ENCODE measurements at regions not wholly inside any gene's neighbourhood (a gene's known extent, or its start where the extent isn't known, plus 50 kb on each side); places are given as distances from the start of the nearest gene placed in this dataset.
"Not testable (repeated sequence)": the region's sequence is repeated elsewhere in the genome, so short reads cannot be mapped to it uniquely, and the experiment has no call there.

- no peak for FAIRE-seq
Observed at GRCh38 chrY:12459965-12460364, 241.1 kb upstream of the USP9Y start.

DNA sequence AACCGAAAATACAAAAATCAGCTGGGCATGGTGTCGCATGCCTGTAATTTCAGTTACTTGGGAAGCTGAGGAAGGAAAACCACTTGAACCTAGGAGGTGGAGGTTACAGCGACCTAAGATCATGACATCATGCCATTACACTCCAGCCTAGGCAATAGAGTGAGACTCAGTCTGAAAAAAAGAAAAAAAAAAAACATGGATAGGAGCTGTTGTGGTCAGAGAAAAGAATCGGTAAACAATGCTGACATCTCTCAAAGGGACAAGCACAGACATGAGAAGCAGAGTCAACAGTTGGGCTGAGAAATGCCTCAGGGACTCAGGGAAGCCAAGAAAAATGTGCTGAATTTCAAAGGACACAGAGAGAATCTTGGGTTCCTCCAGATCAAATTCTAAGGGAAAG lies 236.9 kb upstream of the USP9Y start:
- FAIRE-seq = no peak

DNA sequence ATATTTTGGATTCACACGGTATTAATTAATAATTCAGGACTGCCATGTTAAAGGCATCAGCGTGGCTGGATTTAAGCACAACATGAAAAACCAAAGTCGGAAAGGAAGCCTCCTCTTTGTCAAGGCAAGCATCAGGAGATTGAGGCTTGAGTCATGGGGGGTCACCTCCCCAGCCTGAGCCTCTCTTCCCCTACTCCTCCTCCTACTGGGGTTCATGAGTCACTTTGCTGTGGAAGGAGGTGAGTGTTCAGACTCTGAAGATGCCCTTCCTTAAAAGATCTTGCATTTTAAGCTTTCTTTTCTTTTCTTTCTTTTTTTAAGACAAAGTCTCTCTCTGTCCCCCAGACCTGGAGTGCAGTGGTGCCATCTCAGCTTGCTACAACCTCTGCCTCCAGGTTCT lies 235.3 kb upstream of the USP9Y start:
- FAIRE-seq = no peak

- FAIRE-seq = no peak
Observed at GRCh38 chrY:12469081-12469480, 231.9 kb upstream of the USP9Y start.

DNA sequence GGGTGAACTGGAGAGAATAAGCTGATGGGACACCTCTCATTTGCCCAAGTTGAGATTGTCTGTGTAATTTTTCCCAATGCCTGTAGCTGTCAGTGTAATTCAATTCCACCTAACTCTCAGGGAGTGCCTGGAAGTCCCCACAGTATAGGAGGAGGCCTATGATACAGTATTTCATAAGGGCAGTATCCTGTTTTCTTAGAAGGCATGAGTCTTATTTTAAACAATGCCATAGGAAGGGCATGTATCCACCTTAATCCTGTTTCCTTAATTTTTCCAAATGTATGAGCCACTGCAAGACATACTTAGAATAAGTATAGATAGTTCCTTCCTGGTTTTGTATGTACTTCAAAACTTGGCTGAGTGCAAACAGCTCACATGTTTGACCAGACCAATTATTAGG lies 226.6 kb upstream of the USP9Y start:
- no peak for FAIRE-seq

DNA sequence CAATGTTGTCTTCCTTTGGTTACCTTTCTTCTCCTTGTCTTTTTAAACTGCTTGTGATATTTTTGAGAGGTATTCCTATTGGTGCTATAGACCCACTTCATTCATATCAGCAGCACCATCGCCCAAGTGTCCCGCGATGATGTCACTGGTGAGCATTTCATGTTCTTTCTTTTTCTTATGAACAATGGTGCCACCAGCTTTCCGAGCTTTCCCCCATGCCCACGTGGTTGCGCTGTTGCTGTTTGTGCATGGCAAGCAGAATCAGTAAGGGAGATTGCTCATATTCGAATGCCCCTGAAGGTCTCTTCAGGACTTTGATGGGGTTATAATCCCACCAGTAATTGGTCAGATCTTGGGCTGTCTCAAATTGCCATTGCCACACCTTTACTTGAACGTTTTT lies 221.6 kb upstream of the USP9Y start:
- FAIRE-seq = no peak

- no peak for FAIRE-seq
Observed at GRCh38 chrY:12483394-12483793, 217.6 kb upstream of the USP9Y start.

- FAIRE-seq = no peak
Observed at GRCh38 chrY:12490558-12491209, 210.3 kb upstream of the USP9Y start.

- no peak for FAIRE-seq
Observed at GRCh38 chrY:12492218-12492617, 208.8 kb upstream of the USP9Y start.

DNA sequence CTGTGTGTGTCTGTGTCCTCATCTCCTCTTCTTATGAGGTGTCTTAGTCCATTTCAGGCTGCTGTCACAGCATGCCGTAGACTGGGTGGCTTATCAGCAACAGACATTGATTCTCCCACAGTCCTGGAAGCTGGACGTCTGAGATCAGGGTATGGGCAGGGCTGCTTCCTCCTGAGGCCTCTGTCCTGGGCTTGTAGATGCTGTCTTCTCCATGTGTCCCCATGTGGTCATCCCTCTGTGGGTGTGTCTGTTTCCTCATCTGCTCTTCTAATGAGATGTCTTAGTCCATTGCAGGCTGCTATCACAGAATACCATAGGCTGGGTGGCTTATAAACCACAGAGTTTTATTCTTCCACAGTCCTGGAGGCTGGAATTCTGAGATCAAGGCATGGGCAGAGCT lies 205.0 kb upstream of the USP9Y start:
- FAIRE-seq = no peak

GRCh38 chrY:12500096-12500495 lies 200.9 kb upstream of the USP9Y start:
- no peak for FAIRE-seq

GRCh38 chrY:12504028-12504427 lies 197.0 kb upstream of the USP9Y start:
- FAIRE-seq = not testable (repeated sequence)

- FAIRE-seq = no peak
Observed at GRCh38 chrY:12517338-12517737, 183.7 kb upstream of the USP9Y start.

DNA sequence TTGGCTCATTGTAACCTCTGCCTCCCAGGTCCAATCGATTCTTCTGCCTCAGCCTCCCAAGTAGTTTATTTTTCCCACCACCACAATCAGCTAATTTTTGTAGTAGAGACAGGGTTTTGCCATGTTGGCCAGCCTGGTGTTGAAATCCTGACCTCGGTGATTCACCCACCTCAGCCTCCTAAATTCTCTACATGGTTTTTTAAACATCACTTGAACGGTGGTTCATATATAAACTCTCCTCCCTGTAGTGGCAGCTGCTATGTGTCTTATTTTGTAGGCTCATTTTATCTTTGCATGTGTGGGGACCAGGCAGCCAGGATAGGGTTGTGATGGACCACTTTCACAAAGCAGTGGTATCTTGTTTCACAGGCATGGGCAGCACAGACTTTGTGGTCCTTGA lies 175.8 kb upstream of the USP9Y start:
- FAIRE-seq = no peak

- no peak for FAIRE-seq
Observed at GRCh38 chrY:12526362-12527063, 174.5 kb upstream of the USP9Y start.

- no peak for FAIRE-seq
Observed at GRCh38 chrY:12537226-12537854, 163.7 kb upstream of the USP9Y start.

DNA sequence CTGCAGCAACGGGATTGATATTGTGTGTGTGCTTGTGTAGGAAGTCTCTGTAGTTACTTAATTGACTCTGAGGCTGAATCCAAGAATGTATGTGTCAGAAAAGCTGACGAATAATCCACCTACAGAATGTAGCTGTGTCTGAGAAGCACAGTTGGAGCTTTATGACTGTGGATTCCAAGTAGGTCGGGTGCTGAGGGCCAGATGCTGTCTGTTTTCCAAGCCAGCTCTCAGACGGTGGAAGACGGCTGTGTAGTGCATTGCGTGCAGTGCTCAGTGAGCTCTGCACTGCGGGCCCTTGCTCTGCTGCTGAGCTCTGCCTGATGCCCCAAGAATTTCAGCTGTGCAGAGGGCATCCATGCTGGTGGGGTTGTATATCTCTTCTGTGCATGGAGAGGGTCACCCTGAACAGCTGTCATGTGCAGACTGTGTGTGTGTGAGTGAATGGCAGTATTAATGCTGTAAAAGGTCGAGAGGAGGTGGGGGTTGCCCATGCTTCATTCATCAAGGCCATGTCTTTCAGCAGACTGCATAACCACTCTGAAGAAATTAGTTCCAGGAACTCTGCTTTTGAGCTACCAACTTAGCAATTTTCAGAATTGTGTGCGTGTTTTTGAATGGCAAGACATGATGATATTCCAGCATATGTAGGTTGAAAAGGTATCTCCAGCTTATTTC lies 154.1 kb upstream of the USP9Y start:
- no peak for FAIRE-seq

DNA sequence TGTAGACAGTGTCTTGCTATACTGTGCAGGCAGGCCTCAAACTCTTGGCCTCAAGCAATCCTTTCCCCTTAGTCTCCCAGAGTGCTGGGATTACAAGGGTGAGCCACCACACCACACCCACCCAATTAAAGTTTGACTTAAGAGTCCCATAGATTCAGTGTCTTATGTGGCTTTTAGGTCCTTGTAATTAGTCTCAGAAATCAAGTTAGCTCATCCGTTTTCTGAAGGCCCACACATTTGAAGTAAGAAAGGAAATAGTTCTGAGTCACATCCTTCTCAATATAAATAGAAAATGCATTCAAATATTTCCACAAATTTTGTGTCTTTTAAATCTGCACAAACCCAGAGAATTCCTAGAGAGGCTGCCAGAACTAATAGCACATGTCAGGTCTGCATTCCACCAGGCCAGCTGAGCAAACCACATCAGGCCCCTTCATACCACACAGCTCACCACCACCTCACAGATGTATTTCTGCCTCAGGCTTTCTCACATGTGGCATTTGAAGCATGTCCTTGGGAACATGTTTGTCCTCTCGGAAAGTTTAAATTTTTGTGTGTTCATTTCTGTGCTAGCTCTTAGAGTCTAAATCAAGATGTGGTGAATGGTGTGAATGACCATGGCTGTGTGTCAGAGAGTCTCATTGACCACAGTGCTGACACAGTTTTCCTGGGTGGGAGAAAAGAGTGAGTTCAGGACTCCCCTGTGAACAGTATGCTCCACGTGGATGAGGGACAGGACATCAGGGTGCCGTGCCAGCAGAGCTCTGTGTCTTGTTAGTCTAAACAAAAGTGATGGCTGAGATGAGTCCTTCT lies 148.4 kb upstream of the USP9Y start:
- FAIRE-seq = no peak

- FAIRE-seq = no peak
Observed at GRCh38 chrY:12553909-12554308, 147.1 kb upstream of the USP9Y start.

GRCh38 chrY:12555005-12555404 lies 146.0 kb upstream of the USP9Y start:
- no peak for FAIRE-seq

DNA sequence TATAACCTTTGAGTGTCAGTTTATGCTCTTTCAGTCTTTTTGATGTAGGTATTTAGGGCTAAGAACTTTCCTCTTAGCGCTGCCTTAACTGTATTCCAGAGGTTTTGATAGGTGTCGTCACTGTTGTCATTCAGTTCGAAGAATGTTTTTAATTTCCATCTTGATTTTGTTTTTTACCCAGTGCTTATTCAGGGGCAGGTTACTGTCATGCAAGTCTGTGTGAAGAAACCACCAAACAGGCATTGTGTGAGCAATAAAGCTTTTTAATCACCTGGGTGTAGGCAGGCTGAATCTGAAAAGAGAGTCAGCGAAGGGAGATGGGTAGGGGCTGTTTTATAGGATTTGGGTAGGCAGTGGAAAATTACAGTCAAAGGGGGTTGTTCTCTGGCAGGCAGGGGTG lies 142.0 kb upstream of the USP9Y start:
- no peak for FAIRE-seq

DNA sequence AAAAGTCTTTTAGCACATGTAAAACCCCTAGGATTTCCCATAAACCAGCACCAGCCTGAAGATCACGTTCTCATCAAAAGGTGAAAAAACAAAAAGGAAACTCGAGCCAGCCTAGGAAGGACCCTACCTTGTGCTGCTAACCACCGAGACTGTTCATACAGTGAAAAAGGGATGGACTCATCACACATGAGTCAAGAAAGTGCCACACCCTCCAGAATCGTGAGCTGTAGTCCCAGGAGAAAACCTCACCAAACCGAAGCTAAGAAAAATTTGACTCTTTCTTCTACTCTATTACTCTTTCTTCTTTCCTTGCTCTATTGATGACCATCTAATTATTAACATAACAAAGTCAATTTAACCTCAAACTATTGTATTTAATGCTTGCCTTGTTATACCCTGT lies 124.8 kb upstream of the USP9Y start:
- no peak for FAIRE-seq
